Breast epithelium (tissue), 4 donors: ENCODE measurements at regions not wholly inside any gene's neighbourhood (a gene's known extent, or its start where the extent isn't known, plus 50 kb on each side); places are given as distances from the start of the nearest gene placed in this dataset.
"Not testable (repeated sequence)": the region's sequence is repeated elsewhere in the genome, so short reads cannot be mapped to it uniquely, and the experiment has no call there.

Experiments used
- DNase-seq, 2 donors: peaks; one replicate each; pipeline ENCODE4 v3.0.0-alpha.2; 2019; ENCODE audit warnings: low spot score in 2 of 2
- H3K27ac ChIP-seq, 2 donors: fragments of 200-600 bp; sonication (generic) in 1 of 2; one replicate each; pipeline ENCODE4 v1.5.1; 2016 to 2019; ENCODE audit warnings: mild to moderate bottlenecking in 1 of 2
- H3K27me3 ChIP-seq, 2 donors: fragments of 200-600 bp; sonication (generic) in 1 of 2; one replicate each; pipeline versions ENCODE4 v1.5.1 to v1.6.0; 2017 to 2019; ENCODE audit warnings: control low read depth in 1 of 2, mild to moderate bottlenecking in 1 of 2
- H3K36me3 ChIP-seq: fragments of 200-600 bp; one replicate; pipeline ENCODE4 v1.5.1; 2019
- H3K4me1 ChIP-seq, 2 donors: fragments of 200-600 bp; sonication (generic); one replicate each; pipeline ENCODE4 v1.5.1; 2016 to 2019; ENCODE audit warnings: control low read depth in 1 of 2
- H3K4me3 ChIP-seq, 3 donors: fragments of 200-600 bp; sonication (generic); 1 replicate in 2 of 3; 2 replicates in 1 of 3; pipeline ENCODE4 v1.5.1; 2016 to 2019; ENCODE audit warnings: mild to moderate bottlenecking in 3 of 3, moderate library complexity in 2 of 3
- H3K9me3 ChIP-seq, 2 donors: fragments of 200-600 bp; sonication (generic) in 1 of 2; one replicate each; pipeline ENCODE4 v1.5.1; 2016 to 2019; ENCODE audit warnings: control low read depth in 1 of 2
- POLR2A ChIP-seq: fragments of 450-650 bp; IDR thresholded peaks from one replicate; pipeline ENCODE4 v1.6.1; 2016; ENCODE audit warnings: antibody characterized with exemption, mild to moderate bottlenecking, moderate library complexity
- POLR2AphosphoS5 ChIP-seq, 3 donors: sonication (generic); formaldehyde crosslinking; IDR thresholded peaks; one replicate each; pipeline ENCODE4 v1.6.1; 2017; ENCODE audit warnings: antibody characterized with exemption in 3 of 3
- intact Hi-C: fragments of 100-400 bp; cut with DNase I; formaldehyde crosslinking; loops from one replicate; pipeline ENCODE4 v1.15.1; 2023; ENCODE audit warnings: low total_unique reads
- TF ChIP-seq, protein P1 (sequence below), 3 donors: fragments of 450-650 bp; IDR thresholded peaks; one replicate each; pipeline ENCODE4 v1.5.1; 2016 to 2017; ENCODE audit warnings: antibody characterized with exemption in 3 of 3, mild to moderate bottlenecking in 3 of 3, moderate library complexity in 3 of 3

DNA sequence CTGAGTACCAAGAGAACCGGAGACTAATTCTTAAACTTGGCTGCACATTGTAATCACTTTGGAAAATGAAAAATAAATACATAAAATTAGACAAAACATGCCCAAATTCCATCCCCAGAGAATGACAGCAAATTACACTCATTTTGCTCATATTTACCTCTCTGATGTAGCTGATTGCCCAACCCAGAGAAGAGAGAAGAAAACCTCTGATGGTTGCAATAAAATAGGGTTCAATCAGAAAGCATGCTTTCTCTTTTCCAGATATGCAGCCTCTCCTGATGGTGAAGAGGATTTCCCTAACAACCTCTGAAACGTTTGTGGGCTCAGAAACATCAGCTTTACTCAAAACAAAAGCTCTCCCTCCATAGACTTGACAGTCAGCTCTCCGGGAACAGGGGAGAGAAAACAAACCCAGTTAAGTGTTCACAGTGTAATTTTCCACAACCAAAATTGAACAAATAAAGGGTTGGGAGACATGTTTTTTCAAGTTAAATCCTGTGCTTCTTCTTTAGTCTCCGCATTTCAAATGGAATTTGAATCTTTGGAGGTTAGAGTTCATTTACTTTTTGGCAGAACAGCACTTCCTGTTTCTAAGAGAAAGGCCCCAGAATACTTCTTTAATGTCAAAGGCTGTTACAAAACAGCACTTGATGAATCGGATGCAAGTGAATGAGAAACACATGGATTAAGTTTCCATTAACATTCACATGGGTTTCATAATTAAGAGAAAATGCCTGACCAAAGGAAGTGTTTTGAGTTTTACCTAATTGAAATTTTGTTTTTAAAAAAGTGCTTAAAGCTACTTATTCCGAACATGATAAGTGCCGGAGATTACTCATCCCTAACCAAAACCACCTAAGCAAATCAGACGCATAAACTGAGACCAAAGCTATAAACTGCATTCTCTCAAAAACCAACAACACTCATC is 570.1 kb upstream of the SYT4 start:
- no peaks in the 10 kb centered on the region for H3K9me3 ChIP-seq
- no peak for TF ChIP-seq POLR2A
- TF ChIP-seq, protein P1, sequence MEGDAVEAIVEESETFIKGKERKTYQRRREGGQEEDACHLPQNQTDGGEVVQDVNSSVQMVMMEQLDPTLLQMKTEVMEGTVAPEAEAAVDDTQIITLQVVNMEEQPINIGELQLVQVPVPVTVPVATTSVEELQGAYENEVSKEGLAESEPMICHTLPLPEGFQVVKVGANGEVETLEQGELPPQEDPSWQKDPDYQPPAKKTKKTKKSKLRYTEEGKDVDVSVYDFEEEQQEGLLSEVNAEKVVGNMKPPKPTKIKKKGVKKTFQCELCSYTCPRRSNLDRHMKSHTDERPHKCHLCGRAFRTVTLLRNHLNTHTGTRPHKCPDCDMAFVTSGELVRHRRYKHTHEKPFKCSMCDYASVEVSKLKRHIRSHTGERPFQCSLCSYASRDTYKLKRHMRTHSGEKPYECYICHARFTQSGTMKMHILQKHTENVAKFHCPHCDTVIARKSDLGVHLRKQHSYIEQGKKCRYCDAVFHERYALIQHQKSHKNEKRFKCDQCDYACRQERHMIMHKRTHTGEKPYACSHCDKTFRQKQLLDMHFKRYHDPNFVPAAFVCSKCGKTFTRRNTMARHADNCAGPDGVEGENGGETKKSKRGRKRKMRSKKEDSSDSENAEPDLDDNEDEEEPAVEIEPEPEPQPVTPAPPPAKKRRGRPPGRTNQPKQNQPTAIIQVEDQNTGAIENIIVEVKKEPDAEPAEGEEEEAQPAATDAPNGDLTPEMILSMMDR (IDR thresholded peaks at IDR 0.05), result no peak
- TF ChIP-seq POLR2AphosphoS5 (IDR thresholded peaks at IDR 0.05), result no peak
- H3K27ac ChIP-seq, result peak overlapping the region; percentile 52 to 82
- no peaks in the 10 kb centered on the region for H3K27me3 ChIP-seq
- H3K4me1 ChIP-seq, result no peaks in the 10 kb centered on the region
- no peak for DNase-seq
- H3K4me3 ChIP-seq, result no peak overlapping the region
- intact Hi-C loops, result no loop called here
- no peaks in the 10 kb centered on the region for H3K36me3 ChIP-seq

DNA sequence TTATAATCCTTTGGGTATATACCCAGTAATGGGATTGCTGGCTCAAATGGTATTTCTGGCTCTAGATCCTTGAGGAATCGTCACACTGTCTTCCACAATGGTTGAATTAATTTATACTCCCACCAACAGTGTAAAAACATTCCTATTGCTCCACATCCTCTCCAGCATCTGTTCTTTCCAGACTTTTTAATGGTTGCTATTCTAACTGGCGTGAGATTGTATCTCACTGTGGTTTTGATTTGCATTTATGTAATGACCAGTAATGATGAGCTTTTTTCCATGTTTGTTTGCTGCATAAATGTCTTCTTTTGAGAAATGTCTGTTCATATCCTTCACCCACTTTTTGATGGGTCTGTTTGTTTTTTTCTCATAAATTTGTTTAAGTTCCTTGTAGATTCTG is 572.5 kb upstream of the SYT4 start:
- H3K27me3 ChIP-seq, DNase-seq, H3K4me3 ChIP-seq, H3K4me1 ChIP-seq, H3K9me3 ChIP-seq, H3K36me3 ChIP-seq, intact Hi-C loops, H3K27ac ChIP-seq: not testable (repeated sequence)

DNA sequence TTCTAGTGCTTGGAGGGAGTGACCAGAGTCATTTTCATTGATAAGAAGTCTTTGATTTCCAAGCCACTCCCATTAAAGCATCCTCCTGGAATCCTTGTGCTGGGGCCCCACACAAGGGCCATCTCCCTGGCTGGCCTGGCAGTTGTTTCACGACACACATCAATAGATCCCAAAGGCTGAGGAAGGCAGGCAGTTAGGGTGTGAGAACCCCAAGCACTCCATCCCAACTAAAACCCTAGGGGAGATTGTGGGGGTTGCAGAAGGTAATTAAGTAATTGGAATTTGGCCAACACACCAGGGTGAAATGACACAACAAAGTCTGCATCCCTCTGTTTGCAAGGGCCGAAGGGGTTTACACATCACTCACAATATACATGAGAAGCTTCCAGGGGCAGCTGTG is 578.1 kb upstream of the SYT4 start:
- TF ChIP-seq POLR2A (no peak), POLR2AphosphoS5 (IDR thresholded peaks at IDR 0.05) (no peak)
- TF ChIP-seq, protein P1 (IDR thresholded peaks at IDR 0.05), result no peak
- no peaks in the 10 kb centered on the region for H3K36me3 ChIP-seq

DNA sequence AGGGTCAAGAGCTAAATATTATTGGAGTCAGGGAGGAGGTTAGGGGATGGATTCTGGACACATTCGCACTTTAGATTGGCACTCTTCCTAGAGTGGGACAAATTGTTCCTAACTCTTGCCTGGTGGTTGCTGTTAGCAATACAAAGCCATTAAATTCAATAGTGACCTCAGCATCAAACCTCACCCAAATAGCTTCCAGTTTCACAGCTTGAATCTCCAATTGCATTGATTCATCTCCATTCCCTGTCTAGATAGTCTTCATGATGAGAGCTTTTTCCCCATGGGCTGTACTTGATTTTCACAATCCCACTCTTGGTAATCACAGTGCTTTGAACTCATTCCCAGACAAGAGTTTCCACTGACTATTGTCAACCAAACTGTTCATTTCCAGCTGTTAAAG is 585.9 kb upstream of the SYT4 start:
- Histone ChIP-seq H3K4me1 (no peaks in the 10 kb centered on the region), H3K36me3 (no peaks in the 10 kb centered on the region), H3K27ac (peak overlapping the region; percentile 2 to 3), H3K4me3 (no peak overlapping the region), H3K9me3 (no peaks in the 10 kb centered on the region), H3K27me3 (no peaks in the 10 kb centered on the region)
- intact Hi-C loops, result no loop called here
- TF ChIP-seq, protein P1 (IDR thresholded peaks at IDR 0.05), result no peak
- no peak for TF ChIP-seq POLR2A
- no peak for TF ChIP-seq POLR2AphosphoS5 (IDR thresholded peaks at IDR 0.05)
- DNase-seq, result no peak

More for the DNA sequence above, 578.1 kb upstream of the SYT4 start:
- DNase-seq, result no peak
- intact Hi-C loops, result no loop called here
- no peaks in the 10 kb centered on the region for H3K27me3 ChIP-seq
- peak overlapping the region in 1 of 2 donors; percentile 52 for H3K27ac ChIP-seq
- no peak overlapping the region for H3K4me3 ChIP-seq
- H3K4me1 ChIP-seq, result no peaks in the 10 kb centered on the region
- no peaks in the 10 kb centered on the region for H3K9me3 ChIP-seq

GRCh38 chr18:43866696-43867095 is 589.4 kb upstream of the SYT4 start:
- no peak overlapping the region for H3K27ac ChIP-seq
- no peaks in the 10 kb centered on the region for H3K27me3 ChIP-seq
- H3K9me3 ChIP-seq, result no peaks in the 10 kb centered on the region
- intact Hi-C loops, result no loop called here
- no peak overlapping the region for H3K4me3 ChIP-seq
- TF ChIP-seq, protein P1 (IDR thresholded peaks at IDR 0.05), result no peak
- TF ChIP-seq POLR2AphosphoS5 (IDR thresholded peaks at IDR 0.05) (no peak), POLR2A (no peak)
- no peaks in the 10 kb centered on the region for H3K36me3 ChIP-seq
- no peak for DNase-seq
- H3K4me1 ChIP-seq, result peaks cover 5 to 8% of the 10 kb centered on the region in 2 donors
